Keratinocyte (primary cell): ENCODE measurements at regions not wholly inside any gene's neighbourhood (a gene's known extent, or its start where the extent isn't known, plus 50 kb on each side); places are given as distances from the start of the nearest gene placed in this dataset.

Experiments used
- DNase-seq: peaks from one replicate; pipeline ENCODE4 v3.0.0-alpha.2; 2011; ENCODE audit warnings: low read depth, missing footprints, low spot score
- FAIRE-seq: peaks from 2 replicates; lab custom pipeline; 2011; peaks lifted over from hg19 to GRCh38; lab: Jason Lieb, UNC
- H2AFZ ChIP-seq: 2 replicates; pipeline ENCODE4 v1.6.0; 2012; ENCODE audit warnings: low read length, control low read depth, inconsistent platforms; ENCODE audit not compliant: control insufficient read depth
- H3K27ac ChIP-seq: 2 replicates; pipeline ENCODE4 v1.5.1; 2011; ENCODE audit warnings: low read length; ENCODE audit not compliant: control insufficient read depth, insufficient read depth
- H3K27me3 ChIP-seq: 3 replicates; pipeline ENCODE4 v1.6.0; 2011; ENCODE audit warnings: low read length; ENCODE audit not compliant: control insufficient read depth, insufficient read depth; ENCODE audit errors: extremely low read depth
- H3K36me3 ChIP-seq, 2 experiments: 2 replicates in 1 of 2; 3 replicates in 1 of 2; pipeline ENCODE4 v1.5.1; 2011; ENCODE audit warnings: low read length in 2 of 2, mild to moderate bottlenecking in 1 of 2; ENCODE audit not compliant: control insufficient read depth in 2 of 2, insufficient read depth in 2 of 2; ENCODE audit errors: extremely low read depth in 1 of 2
- H3K4me1 ChIP-seq: 3 replicates; pipeline ENCODE4 v1.5.1; 2011; ENCODE audit warnings: low read length; ENCODE audit not compliant: control insufficient read depth, insufficient read depth; ENCODE audit errors: extremely low read depth
- H3K4me2 ChIP-seq: 3 replicates; pipeline ENCODE4 v1.6.0; 2011; ENCODE audit warnings: low read depth, low read length; ENCODE audit not compliant: control insufficient read depth, insufficient read depth; ENCODE audit errors: extremely low read depth
- H3K4me3 ChIP-seq, 3 experiments: fragments of 200-600 bp in 1 of 3; sonication (generic) in 1 of 3; 2 replicates in 2 of 3; 3 replicates in 1 of 3; pipeline ENCODE4 v1.5.1; 2011 to 2016; ENCODE audit warnings: low read length in 3 of 3, mild to moderate bottlenecking in 3 of 3, control low read depth in 2 of 3, inconsistent platforms in 1 of 3, low read depth in 1 of 3, mixed read lengths in 1 of 3, mixed run types in 1 of 3, moderate library complexity in 1 of 3; ENCODE audit not compliant: control insufficient read depth in 2 of 3, insufficient read depth in 2 of 3; ENCODE audit errors: extremely low read depth in 1 of 3
- H3K79me2 ChIP-seq: 2 replicates; pipeline ENCODE4 v1.6.0; 2012; ENCODE audit warnings: low read length; ENCODE audit not compliant: control insufficient read depth, insufficient read depth
- H3K9ac ChIP-seq: 3 replicates; pipeline ENCODE4 v1.6.0; 2011; ENCODE audit warnings: low read length; ENCODE audit not compliant: control insufficient read depth, insufficient read depth; ENCODE audit errors: extremely low read depth
- H3K9me1 ChIP-seq: 3 replicates; pipeline ENCODE4 v1.6.0; 2011; ENCODE audit warnings: low read length; ENCODE audit not compliant: control insufficient read depth, insufficient read depth; ENCODE audit errors: extremely low read depth
- H3K9me3 ChIP-seq: 2 replicates; pipeline ENCODE4 v1.5.1; 2012; ENCODE audit warnings: low read depth, low read length; ENCODE audit not compliant: control insufficient read depth
- H4K20me1 ChIP-seq: 3 replicates; pipeline ENCODE4 v1.6.0; 2011; ENCODE audit warnings: low read length; ENCODE audit not compliant: control insufficient read depth, insufficient read depth; ENCODE audit errors: extremely low read depth
- EZH2 ChIP-seq: IDR thresholded peaks from one replicate; pipeline ENCODE4 v1.6.1; 2012; ENCODE audit warnings: inconsistent platforms, mild to moderate bottlenecking, low read length, moderate library complexity
- dilution Hi-C: fragments of 300-500 bp; cut with MboI; formaldehyde crosslinking; loops from one replicate; pipeline ENCODE4 v1.7.0; 2020; ENCODE audit warnings: low sequenced_read_pairs; ENCODE audit not compliant: extremely low pct_ligation_motif_present
- TF ChIP-seq, protein P1 (sequence below), 3 experiments: IDR thresholded peaks in 1 of 3; conservative IDR thresholded peaks in 1 of 3; optimal IDR thresholded peaks in 1 of 3; 2 replicates in 2 of 3; 3 replicates in 1 of 3; pipeline versions ENCODE3 to v1.5.1; 2011; ENCODE audit warnings: low read length in 3 of 3, mild to moderate bottlenecking in 3 of 3, moderate library complexity in 2 of 3, control low read depth in 1 of 3, inconsistent platforms in 1 of 3; ENCODE audit not compliant: insufficient read depth in 2 of 3; ENCODE audit errors: extremely low read depth in 1 of 3

DNA sequence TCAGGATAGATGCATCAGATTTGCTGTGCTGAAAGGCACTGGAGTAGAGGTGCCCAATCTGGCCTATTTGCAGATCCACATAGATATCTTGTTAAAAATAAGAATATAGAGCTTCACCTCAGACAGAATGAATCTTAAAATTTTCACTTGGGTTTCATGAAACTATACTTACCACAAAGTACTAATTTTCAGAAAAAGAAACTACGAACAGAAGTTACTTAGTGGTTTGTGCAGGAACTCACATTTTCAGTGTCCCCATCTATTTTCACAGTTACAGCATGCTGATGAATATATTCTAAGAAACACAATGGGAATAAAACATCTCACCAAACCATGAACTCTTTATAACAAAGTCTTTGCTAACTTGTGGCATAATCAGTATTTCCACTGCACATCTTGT lies 449.4 kb downstream of the RERGL start:
- Histone ChIP-seq H2AFZ (no peak overlapping the region), H3K36me3 (no peaks in the 10 kb centered on the region), H3K4me2 (no peak overlapping the region), H3K27ac (no peak overlapping the region), H3K4me3 (no peak overlapping the region), H4K20me1 (no peaks in the 10 kb centered on the region), H3K9ac (no peak overlapping the region), H3K27me3 (no peaks in the 10 kb centered on the region), H3K9me3 (no peaks in the 10 kb centered on the region), H3K79me2 (no peaks in the 10 kb centered on the region), H3K9me1 (no peaks in the 10 kb centered on the region), H3K4me1 (no peaks in the 10 kb centered on the region)
- FAIRE-seq (no peak), DNase-seq (no peak)
- TF ChIP-seq, protein P1, sequence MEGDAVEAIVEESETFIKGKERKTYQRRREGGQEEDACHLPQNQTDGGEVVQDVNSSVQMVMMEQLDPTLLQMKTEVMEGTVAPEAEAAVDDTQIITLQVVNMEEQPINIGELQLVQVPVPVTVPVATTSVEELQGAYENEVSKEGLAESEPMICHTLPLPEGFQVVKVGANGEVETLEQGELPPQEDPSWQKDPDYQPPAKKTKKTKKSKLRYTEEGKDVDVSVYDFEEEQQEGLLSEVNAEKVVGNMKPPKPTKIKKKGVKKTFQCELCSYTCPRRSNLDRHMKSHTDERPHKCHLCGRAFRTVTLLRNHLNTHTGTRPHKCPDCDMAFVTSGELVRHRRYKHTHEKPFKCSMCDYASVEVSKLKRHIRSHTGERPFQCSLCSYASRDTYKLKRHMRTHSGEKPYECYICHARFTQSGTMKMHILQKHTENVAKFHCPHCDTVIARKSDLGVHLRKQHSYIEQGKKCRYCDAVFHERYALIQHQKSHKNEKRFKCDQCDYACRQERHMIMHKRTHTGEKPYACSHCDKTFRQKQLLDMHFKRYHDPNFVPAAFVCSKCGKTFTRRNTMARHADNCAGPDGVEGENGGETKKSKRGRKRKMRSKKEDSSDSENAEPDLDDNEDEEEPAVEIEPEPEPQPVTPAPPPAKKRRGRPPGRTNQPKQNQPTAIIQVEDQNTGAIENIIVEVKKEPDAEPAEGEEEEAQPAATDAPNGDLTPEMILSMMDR (optimal IDR thresholded peaks at IDR 0.05 in 1 of 3, IDR thresholded peaks at IDR 0.05 in 1 of 3, conservative IDR thresholded peaks at IDR 0.05 in 1 of 3; ENCODE audit: extremely low read depth in 1 of 3, insufficient read depth in 2 of 3, low read length in 3 of 3): no peak
- no peak for TF ChIP-seq EZH2
- dilution Hi-C loops: no loop called here

DNA sequence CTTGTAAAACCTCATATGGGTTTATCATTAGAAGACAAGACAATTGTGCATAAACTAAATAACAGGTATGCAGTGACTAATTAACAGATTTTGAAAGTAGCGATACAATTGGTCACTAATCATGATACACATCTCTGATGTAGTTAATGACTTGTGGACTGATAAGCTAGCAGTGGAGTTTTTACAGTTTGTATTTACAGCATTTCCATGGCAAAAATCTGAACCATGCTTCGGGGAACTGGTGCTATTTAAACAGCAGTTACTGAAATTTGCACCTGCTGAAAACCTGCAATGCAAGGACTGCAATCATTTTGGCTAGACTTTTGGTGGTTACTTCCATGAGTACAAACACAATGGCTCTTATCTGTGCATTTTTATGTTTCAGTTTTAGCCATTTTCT lies 471.2 kb downstream of the RERGL start:
- Histone ChIP-seq H3K27me3 (no peaks in the 10 kb centered on the region), H3K36me3 (no peaks in the 10 kb centered on the region), H3K9me3 (no peaks in the 10 kb centered on the region), H3K9ac (no peak overlapping the region), H3K4me1 (no peaks in the 10 kb centered on the region), H4K20me1 (no peaks in the 10 kb centered on the region), H3K4me2 (no peak overlapping the region), H3K4me3 (no peak overlapping the region), H2AFZ (no peak overlapping the region), H3K27ac (no peak overlapping the region), H3K79me2 (no peaks in the 10 kb centered on the region), H3K9me1 (no peaks in the 10 kb centered on the region)
- FAIRE-seq (no peak), DNase-seq (no peak)
- dilution Hi-C loops: no loop called here
- TF ChIP-seq, protein P1 (optimal IDR thresholded peaks at IDR 0.05 in 1 of 3, IDR thresholded peaks at IDR 0.05 in 1 of 3, conservative IDR thresholded peaks at IDR 0.05 in 1 of 3; ENCODE audit: extremely low read depth in 1 of 3, insufficient read depth in 2 of 3, low read length in 3 of 3): no peak
- TF ChIP-seq EZH2: no peak
